Left forelimb (tissue), 1 donor: ENCODE measurements at regions not wholly inside any gene's neighbourhood (a gene's known extent, or its start where the extent isn't known, plus 50 kb on each side); places are given as distances from the start of the nearest gene placed in this dataset.

Source experiments
- DNase-seq: peaks from one replicate; pipeline ENCODE4 v3.0.0-alpha.2; 2018; ENCODE audit warnings: low spot score

DNA sequence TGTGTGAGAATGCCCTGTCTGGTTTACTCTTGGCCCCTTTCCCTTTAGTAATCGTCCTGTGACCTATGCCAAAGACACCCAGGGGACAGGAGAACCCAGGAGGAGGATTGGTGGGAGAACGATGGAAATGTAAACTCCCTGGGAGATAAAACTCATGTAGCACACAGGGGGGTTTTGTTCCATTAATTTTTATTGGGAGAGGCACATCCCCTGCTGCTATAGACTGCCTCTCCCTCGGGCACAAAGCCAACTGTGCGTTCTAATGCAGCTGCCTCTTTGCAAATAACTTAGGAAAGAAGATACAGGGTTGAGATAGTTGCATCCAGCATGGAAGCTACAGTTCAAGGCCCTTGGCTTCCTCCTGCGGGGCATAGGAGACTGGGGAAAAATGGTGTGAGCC lies 489.6 kb downstream of the SLC4A3 start:
- no peak for DNase-seq

- DNase-seq: no peak
Observed at GRCh38 chr2:220120041-220120440, 492.6 kb downstream of the SLC4A3 start.

GRCh38 chr2:220123751-220124150 lies 496.3 kb downstream of the SLC4A3 start:
- DNase-seq: no peak

- DNase-seq: no peak
Observed at GRCh38 chr2:220125551-220125950, 498.1 kb downstream of the SLC4A3 start.

GRCh38 chr2:220127311-220127710 lies 499.9 kb downstream of the SLC4A3 start:
- DNase-seq: no peak

DNA sequence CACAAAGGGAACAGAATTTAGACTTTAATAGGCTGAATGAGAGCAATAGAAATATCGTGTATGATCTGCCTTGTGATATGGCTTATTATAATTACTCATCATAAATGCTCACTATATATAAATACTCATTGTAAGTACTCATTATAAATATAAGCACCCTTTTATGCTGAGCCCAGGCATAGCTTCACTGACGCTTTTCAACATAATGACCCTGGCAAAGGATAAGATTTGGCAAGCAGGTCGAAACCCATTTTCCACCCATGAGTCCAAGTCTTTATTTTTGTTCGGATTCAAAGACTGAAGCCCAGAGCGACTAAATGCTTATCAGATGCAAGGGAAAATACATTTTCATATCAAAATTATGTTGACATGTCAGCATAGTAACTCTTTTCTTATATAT lies 500.4 kb downstream of the SLC4A3 start:
- DNase-seq: no peak

GRCh38 chr2:220129391-220129790 lies 502.0 kb downstream of the SLC4A3 start:
- no peak for DNase-seq

DNA sequence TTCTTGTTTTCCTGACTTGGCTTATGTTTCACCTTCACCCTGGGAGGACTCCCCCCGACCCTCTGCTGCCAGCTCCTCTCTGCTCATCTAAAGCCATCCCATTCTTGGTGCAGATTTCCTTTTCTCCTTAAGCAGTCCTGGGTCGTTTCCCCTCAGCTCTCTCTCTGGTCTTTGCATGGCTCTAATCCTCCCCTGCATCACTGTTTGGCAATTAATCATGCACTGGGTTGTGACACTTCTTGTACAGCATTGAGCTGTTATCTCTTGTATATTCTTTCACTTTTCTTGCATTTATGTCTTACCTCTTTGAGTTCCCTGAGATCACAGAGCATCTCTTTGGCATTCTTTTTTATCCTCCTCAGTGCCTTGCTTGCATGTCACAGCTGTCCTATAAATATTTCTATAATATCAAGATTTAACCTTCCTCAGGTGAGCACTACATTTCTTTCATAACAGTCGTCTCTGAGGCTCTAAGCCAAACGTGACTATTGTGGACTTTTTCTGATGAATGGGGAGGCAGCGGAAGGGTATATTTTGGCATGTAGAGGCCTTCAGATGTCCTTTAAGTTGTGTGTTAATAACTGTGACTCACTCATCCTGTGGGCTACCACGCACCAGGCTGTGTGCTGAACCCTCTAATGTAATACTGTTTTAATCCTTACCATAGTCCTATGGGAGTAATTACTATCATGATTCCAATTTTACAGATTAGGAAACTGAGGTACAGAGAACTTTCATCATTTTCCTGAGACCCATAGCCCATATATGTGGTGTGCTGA lies 507.5 kb downstream of the SLC4A3 start:
- DNase-seq: no peak

- no peak for DNase-seq
Observed at GRCh38 chr2:220143336-220143735, 515.9 kb downstream of the SLC4A3 start.

- no peak for DNase-seq
Observed at GRCh38 chr2:220144411-220144810, 517.0 kb downstream of the SLC4A3 start.

DNA sequence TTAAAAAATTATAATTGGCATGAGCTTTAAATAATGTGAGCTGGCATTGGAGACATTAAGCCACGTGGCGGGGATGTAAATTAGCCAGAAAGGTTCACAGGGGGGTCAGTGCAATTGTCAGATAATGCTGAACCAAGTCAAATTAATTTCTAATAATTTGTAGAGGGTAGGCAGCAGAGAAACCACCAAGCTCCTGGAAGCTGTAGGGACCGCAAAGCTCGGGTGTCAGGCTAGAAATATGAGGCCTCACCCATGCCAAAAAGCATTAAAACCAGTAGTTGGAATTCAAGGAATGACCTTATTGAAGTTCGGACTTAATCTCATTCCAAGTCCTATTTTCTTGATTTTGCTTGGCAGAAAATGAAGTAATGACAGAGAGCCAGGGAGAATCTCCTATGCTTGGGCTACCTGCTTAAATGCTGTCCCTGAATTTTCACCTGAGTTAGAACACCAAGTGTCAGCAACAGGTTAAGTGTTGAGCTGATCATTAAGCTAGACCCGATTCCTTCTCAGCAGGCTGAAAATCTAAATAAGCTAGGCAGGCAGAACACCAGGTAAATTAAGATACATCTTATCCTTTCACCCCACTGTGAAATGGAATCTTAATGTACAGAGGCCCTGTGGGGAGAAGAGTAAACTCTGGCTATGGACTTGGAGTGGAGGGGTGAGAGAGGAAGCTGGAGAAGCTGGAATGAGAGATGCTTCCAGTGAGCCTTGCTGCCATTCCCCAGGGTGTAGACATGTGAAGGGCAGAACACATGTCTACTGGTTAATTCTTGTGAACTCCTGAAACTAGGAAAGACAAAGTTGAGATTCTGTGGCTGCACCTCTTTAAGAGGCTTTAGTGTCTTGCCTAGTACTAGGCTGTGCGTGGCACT lies 520.0 kb downstream of the SLC4A3 start:
- DNase-seq: no peak

DNA sequence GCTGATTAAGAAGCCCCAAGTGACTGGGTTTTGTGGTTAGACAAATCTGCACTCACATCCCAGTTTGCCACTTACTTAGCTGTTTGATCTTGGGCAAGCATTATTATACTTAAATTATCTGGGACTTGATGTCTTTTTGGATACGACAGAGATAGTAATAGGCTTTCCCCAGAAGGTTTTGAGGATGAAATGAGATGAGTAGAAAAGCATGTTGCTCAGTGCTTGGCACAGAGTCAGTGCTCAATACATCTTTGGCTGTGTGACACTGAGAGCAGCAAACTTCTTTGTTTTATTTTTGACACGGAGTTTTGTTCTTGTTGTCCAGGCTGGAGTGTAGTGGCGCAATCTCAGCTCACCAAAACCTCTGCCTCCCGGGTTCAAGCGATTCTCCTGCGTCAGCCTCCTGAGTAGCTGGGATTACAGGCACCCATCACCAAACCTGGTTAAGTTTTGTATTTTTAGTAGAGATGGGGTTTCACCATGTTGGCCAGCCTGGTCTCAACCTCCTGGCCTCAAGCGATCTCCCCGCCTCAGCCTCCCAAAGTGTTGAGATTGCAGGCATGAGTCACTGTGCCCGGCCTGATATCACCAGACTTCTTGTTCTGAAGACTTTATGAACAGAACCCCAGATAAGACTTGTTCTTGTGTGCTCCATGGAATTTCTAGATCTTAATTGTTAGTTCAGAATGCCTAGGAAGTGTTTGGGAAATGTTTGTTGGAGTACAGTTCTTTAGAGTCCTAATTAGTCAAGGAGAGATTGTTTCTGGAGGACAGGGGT lies 521.2 kb downstream of the SLC4A3 start:
- no peak for DNase-seq

GRCh38 chr2:220151341-220151740 lies 523.9 kb downstream of the SLC4A3 start:
- DNase-seq: no peak

DNA sequence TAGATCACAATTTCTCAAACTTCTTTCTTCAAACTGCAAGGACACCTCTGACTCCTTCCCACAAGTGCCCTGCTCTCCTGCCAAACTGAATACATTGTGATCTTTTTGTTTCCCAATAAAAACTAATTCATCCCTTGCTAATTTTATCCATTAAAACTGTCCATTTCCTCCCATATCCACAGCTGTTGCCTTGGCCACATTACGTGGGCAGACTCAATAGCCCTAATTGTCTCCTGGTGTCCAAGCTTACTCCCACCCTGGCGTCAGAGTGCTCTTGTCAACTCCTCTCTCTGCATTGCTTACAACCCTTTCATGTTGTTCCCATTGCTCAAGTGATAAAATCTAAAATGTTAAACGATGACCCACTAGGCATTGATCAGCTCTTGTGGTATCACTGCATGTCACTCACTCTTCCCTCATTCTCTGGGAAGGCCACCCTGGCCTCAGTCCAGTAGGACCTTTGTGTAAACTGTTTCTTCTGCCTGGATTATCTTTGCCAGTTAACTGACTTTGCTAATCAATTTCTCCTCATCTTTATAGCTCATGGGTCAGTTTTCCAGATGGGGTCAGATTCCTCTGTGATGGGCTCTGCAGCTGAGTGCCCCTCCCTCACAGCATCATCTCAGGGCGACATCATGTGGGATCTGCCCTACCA lies 525.0 kb downstream of the SLC4A3 start:
- DNase-seq: no peak

DNA sequence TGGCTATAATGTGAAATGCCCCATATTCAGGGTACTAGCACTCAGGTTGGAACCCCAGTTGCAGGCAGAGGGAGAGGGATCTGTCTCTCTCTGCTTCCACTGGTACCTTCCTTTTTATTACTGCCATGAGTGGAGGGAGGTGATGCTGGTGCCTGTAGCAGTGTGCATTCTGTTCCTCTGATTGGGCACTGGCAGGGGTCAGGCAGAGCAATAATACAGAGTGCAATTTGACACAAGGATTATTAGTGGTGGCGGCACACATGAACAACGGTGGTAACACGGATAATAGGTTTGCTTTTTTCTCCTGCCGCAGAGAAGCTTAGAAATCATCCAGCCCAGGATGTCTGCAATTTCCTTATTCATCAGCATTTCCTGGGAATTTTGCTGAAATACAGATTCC lies 525.7 kb downstream of the SLC4A3 start:
- DNase-seq: no peak

DNA sequence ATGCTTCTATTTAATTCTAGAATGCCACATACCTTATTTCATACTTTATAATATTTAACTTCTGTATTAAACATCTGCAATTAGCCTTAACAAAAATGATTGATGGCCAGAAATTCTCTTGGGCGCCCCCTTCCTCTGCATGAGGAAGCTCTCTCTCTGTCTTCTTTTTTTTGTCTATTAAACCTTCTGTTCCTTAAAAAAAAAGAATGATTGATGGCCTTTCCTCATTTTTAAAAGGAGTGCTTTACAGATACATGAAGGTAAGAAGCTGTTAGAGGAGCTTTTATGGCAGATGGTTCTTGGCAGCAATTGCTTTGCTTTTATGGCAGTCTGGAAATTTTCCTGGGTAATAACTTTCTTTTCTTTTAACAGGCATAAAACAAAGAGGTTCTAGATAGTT lies 526.9 kb downstream of the SLC4A3 start:
- DNase-seq: no peak

- DNase-seq: no peak
Observed at GRCh38 chr2:220157312-220157711, 529.9 kb downstream of the SLC4A3 start.

DNA sequence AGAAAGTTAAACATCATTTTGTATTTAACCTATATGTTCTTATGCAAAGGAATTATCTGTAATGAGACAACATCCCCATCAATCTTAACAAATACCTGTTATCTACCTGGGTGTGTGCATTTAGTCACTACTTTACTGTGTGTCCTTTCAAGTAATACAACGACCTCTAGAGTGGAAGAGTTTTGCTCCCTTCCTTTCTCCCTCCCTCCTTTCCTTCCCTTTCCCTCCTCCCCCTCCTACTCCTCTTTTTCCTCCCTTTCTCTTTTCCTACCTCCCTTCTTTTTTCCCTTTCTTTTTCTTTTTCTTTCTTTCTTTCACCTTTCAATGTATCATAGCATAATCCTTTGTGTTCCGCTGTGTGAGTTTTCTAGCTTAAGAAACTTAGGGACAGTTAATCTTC lies 532.3 kb downstream of the SLC4A3 start:
- no peak for DNase-seq

DNA sequence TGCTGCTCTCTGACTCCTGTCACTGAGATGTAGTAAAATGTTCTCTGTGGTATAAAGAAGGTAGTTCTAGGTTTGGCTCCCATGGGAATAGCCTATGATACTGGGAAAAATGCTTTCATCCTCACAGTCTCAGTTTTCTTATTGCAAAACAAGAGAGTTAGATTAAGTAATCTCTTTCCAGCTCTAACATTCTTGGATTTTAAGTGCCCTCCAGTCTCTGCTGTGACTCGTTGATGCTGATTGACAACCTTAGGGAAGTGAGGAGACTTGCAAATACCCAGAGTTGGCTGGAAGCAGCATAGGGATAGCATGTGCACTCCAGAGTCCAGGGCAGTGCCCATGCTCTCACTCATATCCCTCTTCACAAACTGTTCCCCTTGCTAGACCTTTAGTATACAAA lies 534.9 kb downstream of the SLC4A3 start:
- DNase-seq: no peak

DNA sequence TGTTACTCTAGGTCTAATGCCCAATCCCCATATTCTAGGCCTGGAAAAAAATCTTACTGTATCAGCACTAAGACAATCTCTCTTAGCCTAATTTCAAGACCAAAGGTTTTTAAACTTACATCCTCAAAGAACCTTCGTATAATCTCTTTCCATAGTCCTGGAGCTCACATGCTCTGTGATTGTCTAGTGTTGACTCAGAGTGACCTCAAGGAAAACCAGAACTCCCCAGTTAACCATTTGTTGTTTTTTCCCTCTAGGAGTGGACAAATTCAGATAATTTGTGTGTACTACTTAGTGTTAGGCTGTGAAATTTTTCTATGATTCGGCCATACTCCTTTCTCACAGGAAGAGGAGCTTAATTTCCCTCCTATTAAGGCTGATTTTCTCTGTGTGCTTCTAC lies 536.1 kb downstream of the SLC4A3 start:
- DNase-seq: no peak

DNA sequence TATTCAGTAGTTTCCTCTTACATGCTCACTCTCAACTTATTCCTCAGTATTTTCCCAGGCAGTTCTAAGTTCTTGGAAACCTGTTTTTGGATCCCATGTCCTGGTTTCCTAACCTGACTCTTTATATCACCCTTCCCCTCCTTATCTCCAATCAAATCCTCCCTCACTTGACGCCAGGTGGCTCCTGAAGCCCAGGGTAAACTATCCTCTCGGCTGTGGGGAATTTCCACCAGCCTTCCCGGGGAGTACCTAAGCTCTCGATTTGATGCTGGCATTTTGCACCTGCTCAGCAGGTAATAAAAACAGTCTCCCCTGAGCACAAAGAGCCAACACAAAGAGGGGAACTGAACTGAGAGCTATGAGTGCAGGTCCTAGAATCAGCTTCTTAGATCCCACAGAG lies 538.0 kb downstream of the SLC4A3 start:
- no peak for DNase-seq

DNA sequence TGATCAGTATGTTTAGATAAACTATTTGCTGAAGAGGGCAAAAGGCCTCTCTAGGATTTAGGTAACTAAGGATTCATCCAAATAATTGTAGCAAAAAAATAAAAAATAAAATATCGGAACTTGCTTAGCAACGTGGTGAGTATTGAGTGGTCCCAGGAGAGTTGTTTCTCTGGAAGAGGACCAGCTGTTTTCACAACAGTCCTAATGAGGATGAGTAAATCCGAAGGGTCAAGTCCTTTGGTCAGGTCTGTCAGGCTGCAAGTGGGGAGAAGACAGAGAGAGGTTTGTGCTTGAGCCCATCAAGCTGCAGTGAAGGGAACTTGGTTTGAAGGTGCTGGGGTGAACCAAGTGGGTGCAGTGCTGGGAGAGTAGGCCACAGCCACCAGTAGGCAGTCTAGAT lies 539.2 kb downstream of the SLC4A3 start:
- DNase-seq: no peak
